Epithelial cell of proximal tubule (primary cell): ENCODE measurements at regions not wholly inside any gene's neighbourhood (a gene's known extent, or its start where the extent isn't known, plus 50 kb on each side); places are given as distances from the start of the nearest gene placed in this dataset.
A peak's percentile ranks its signal among the peaks of the same experiment; 100 is the strongest.

Source experiments
- DNase-seq: peaks from one replicate; pipeline ENCODE4 v3.0.0-alpha.2; 2011; ENCODE audit warnings: low read depth
- H3K4me3 ChIP-seq: 2 replicates; pipeline ENCODE4 v1.5.1; 2011; ENCODE audit warnings: low read depth, mild to moderate bottlenecking, low read length
- CTCF ChIP-seq: conservative IDR thresholded peaks from 2 replicates; pipeline ENCODE4 v1.5.1; 2012; ENCODE audit warnings: low read depth, mild to moderate bottlenecking, low read length

- no peak for DNase-seq
- H3K4me3 ChIP-seq = no peak overlapping the region
- no peak for TF ChIP-seq CTCF
These were observed 153.3 kb upstream of the SPRY4 start for GRCh38 chr5:142478113-142478512.

GRCh38 chr5:142475102-142475513 lies 150.3 kb upstream of the SPRY4 start:
- DNase-seq = no peak
- TF ChIP-seq CTCF = no peak
- no peak overlapping the region for H3K4me3 ChIP-seq

- no peak for DNase-seq
- no peak for TF ChIP-seq CTCF
- H3K4me3 ChIP-seq = no peak overlapping the region
These were observed 149.7 kb upstream of the SPRY4 start for GRCh38 chr5:142474431-142475094.

GRCh38 chr5:142473038-142473437 lies 148.2 kb upstream of the SPRY4 start:
- no peak overlapping the region for H3K4me3 ChIP-seq
- DNase-seq = no peak
- no peak for TF ChIP-seq CTCF

GRCh38 chr5:142472306-142472951 lies 147.6 kb upstream of the SPRY4 start:
- no peak for TF ChIP-seq CTCF
- peak; percentile 45 for DNase-seq
- H3K4me3 ChIP-seq = no peak overlapping the region

- no peak overlapping the region for H3K4me3 ChIP-seq
- no peak for DNase-seq
- TF ChIP-seq CTCF = no peak
These were observed 141.6 kb upstream of the SPRY4 start for GRCh38 chr5:142466195-142466971.
